Psoas muscle (tissue), 7 donors: ENCODE measurements at regions not wholly inside any gene's neighbourhood (a gene's known extent, or its start where the extent isn't known, plus 50 kb on each side); places are given as distances from the start of the nearest gene placed in this dataset.

ENCODE experiments used
- ATAC-seq, 4 donors: fragments of 200-7000 bp; cut with Tn5 transposase; one replicate each; pipeline ENCODE4 v1.9.1; 2020; ENCODE audit warnings: moderate library complexity in 3 of 4, mild to moderate bottlenecking in 2 of 4
- DNase-seq, 2 donors: peaks; one replicate each; pipeline ENCODE4 v3.0.0-alpha.2; 2020
- H3K27ac ChIP-seq: fragments of 200-600 bp; one replicate; pipeline ENCODE4 v1.8.0; 2022
- H3K27me3 ChIP-seq, 3 donors: fragments of 200-600 bp in 1 of 3; one replicate each; pipeline versions ENCODE4 v1.6.1 to v1.8.0; 2013 to 2022; ENCODE audit warnings: low read length in 2 of 3, mild to moderate bottlenecking in 2 of 3, moderate library complexity in 1 of 3; ENCODE audit not compliant: insufficient read depth in 3 of 3
- H3K36me3 ChIP-seq, 2 donors: fragments of 200-600 bp in 1 of 2; one replicate each; pipeline versions ENCODE4 v1.6.1 to v1.8.0; 2013 to 2022; ENCODE audit warnings: low read depth in 1 of 2, mild to moderate bottlenecking in 1 of 2, moderate library complexity in 1 of 2; ENCODE audit not compliant: insufficient read depth in 1 of 2
- H3K4me1 ChIP-seq: fragments of 200-600 bp; one replicate; pipeline ENCODE4 v1.8.0; 2022
- H3K4me3 ChIP-seq: fragments of 200-600 bp; one replicate; pipeline ENCODE4 v1.8.0; 2022; ENCODE audit warnings: mild to moderate bottlenecking
- H3K9me3 ChIP-seq: fragments of 200-600 bp; one replicate; pipeline ENCODE4 v1.8.0; 2022
- WGBS, 3 donors: extraction: QIAGEN DNeasy Blood & Tissue Kit; methylation state at CpG; one replicate each; pipeline versions ENCODE4 v1.1.6 to v1.1.7; 2013; 5-methylcytosine and 5-hydroxymethylcytosine counted together
- intact Hi-C, 2 donors: fragments of 100-400 bp; cut with DNase I; formaldehyde crosslinking; loops; one replicate each; pipeline versions ENCODE4 v1.11.0 to v1.14.2; 2022
- TF ChIP-seq, protein P1 (sequence below): fragments of 200-600 bp; IDR thresholded peaks from one replicate; pipeline ENCODE4 v1.8.0; 2022; ENCODE audit warnings: antibody characterized with exemption
- donor health status: healthy with polysubstance abuse.
- donor health status: DM: no; HTN: no; CAD: no; lungs with moderate emphysema.
- donor health status: Bipolar disorder and iron deficiency.
- donor health status: healthy.
- donor health status: DM: yes; HTN: yes; CAD: no.
- donor health status: DM: no; HTN: no; CAD: no.
- donor health status: DM: yes; HTN: yes; CAD: no.

GRCh38 chr4:122279670-122280069, 99.1 kb upstream of the ADAD1 start:
- Histone ChIP-seq H3K27me3 (no peaks in the 10 kb centered on the region), H3K4me3 (no peak overlapping the region), H3K9me3 (no peaks in the 10 kb centered on the region), H3K27ac (no peak overlapping the region), H3K36me3 (peaks cover 2 to 86% of the 10 kb centered on the region in 2 donors), H3K4me1 (no peaks in the 10 kb centered on the region)
- TF ChIP-seq, protein P1, sequence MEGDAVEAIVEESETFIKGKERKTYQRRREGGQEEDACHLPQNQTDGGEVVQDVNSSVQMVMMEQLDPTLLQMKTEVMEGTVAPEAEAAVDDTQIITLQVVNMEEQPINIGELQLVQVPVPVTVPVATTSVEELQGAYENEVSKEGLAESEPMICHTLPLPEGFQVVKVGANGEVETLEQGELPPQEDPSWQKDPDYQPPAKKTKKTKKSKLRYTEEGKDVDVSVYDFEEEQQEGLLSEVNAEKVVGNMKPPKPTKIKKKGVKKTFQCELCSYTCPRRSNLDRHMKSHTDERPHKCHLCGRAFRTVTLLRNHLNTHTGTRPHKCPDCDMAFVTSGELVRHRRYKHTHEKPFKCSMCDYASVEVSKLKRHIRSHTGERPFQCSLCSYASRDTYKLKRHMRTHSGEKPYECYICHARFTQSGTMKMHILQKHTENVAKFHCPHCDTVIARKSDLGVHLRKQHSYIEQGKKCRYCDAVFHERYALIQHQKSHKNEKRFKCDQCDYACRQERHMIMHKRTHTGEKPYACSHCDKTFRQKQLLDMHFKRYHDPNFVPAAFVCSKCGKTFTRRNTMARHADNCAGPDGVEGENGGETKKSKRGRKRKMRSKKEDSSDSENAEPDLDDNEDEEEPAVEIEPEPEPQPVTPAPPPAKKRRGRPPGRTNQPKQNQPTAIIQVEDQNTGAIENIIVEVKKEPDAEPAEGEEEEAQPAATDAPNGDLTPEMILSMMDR: no peak
- no peak for ATAC-seq
- no peak for DNase-seq
- intact Hi-C loops: no loop called here
- 96 to 98% (median 98%) methylated on average over 2 of the region's 2 CpGs for WGBS, 3 donors

- TF ChIP-seq, protein P1: no peak
- Histone ChIP-seq H3K9me3 (no peaks in the 10 kb centered on the region), H3K27ac (no peak overlapping the region), H3K27me3 (no peaks in the 10 kb centered on the region), H3K4me3 (no peak overlapping the region), H3K4me1 (no peaks in the 10 kb centered on the region), H3K36me3 (peaks cover 0 to 81% of the 10 kb centered on the region in 2 donors)
- no peak for ATAC-seq
- intact Hi-C loops: no loop called here
- 94 to 100% (median 96%) methylated on average over 2 of the region's 2 CpGs for WGBS, 3 donors
- DNase-seq: no peak
These were observed 93.5 kb upstream of the ADAD1 start for GRCh38 chr4:122285285-122285684.

- Histone ChIP-seq H3K4me3 (no peak overlapping the region), H3K27ac (no peak overlapping the region), H3K27me3 (no peaks in the 10 kb centered on the region), H3K36me3 (peaks cover 0 to 62% of the 10 kb centered on the region in 2 donors), H3K9me3 (no peaks in the 10 kb centered on the region), H3K4me1 (no peaks in the 10 kb centered on the region)
- DNase-seq (no peak), ATAC-seq (no peak)
- TF ChIP-seq, protein P1: no peak
- 93 to 97% (median 95%) methylated on average over 12 of the region's 12 CpGs for whole genome bisulfite sequencing, 3 donors
- intact Hi-C loops: no loop called here
These were observed 85.1 kb upstream of the ADAD1 start for GRCh38 chr4:122293374-122294365.

- Histone ChIP-seq H3K9me3 (no peaks in the 10 kb centered on the region), H3K27me3 (no peaks in the 10 kb centered on the region), H3K36me3 (peaks cover 0 to 55% of the 10 kb centered on the region in 2 donors), H3K4me3 (no peak overlapping the region), H3K27ac (no peak overlapping the region), H3K4me1 (no peaks in the 10 kb centered on the region)
- no peak for ATAC-seq
- TF ChIP-seq, protein P1: no peak
- intact Hi-C loops: no loop called here
- WGBS, 3 donors: 96 to 100% (median 100%) methylated on average over 1 of the region's 1 CpG
- DNase-seq: no peak
These were observed 81.1 kb upstream of the ADAD1 start for GRCh38 chr4:122297694-122298093.
